HEK293T (cell line): ENCODE measurements at regions not wholly inside any gene's neighbourhood (a gene's known extent, or its start where the extent isn't known, plus 50 kb on each side); places are given as distances from the start of the nearest gene placed in this dataset.

Experiments used
- CTCF ChIA-PET: fragments of 350-600 bp; formaldehyde crosslinking; extraction: SDS; loops from one replicate; lab custom pipeline; 2021; ENCODE audit warnings: antibody characterized with exemption, inconsistent platforms; lab: Yijun Ruan, JAX
- POLR2A ChIA-PET: fragments of 350-600 bp; formaldehyde crosslinking; extraction: SDS; loops from one replicate; lab custom pipeline; 2020; ENCODE audit warnings: antibody characterized with exemption, inconsistent platforms; lab: Yijun Ruan, JAX
- DNase-seq: peaks from one replicate; pipeline ENCODE4 v3.0.0; 2012; ENCODE audit warnings: mixed read lengths; ENCODE audit errors: extremely low spot score
- ARNT ChIP-seq: fragments of 450-650 bp; IDR thresholded peaks from 2 replicates; pipeline ENCODE4 v1.6.1; 2017; ENCODE audit warnings: mild to moderate bottlenecking
- BHLHE40 ChIP-seq: fragments of 450-650 bp; IDR thresholded peaks from 2 replicates; pipeline ENCODE4 v1.6.1; 2016; ENCODE audit warnings: mild to moderate bottlenecking, moderate library complexity, borderline replicate concordance
- CTBP1 ChIP-seq: fragments of 450-650 bp; IDR thresholded peaks from 2 replicates; pipeline ENCODE4 v1.6.1; 2016; ENCODE audit warnings: borderline replicate concordance
- ELF4 ChIP-seq: fragments of 450-650 bp; IDR thresholded peaks from 2 replicates; pipeline ENCODE4 v1.6.1; 2017; ENCODE audit warnings: antibody characterized with exemption
- FOXA1 ChIP-seq: fragments of 450-650 bp; IDR thresholded peaks from 2 replicates; pipeline ENCODE4 v1.6.1; 2016; ENCODE audit warnings: mild to moderate bottlenecking
- FOXK2 ChIP-seq: fragments of 450-650 bp; IDR thresholded peaks from 2 replicates; pipeline ENCODE4 v1.6.1; 2016; ENCODE audit warnings: mild to moderate bottlenecking
- FOXM1 ChIP-seq: fragments of 450-650 bp; IDR thresholded peaks from 2 replicates; pipeline ENCODE4 v1.6.1; 2017; ENCODE audit warnings: mild to moderate bottlenecking, borderline replicate concordance
- HDGF ChIP-seq: fragments of 450-650 bp; IDR thresholded peaks from 2 replicates; pipeline ENCODE4 v1.6.1; 2017; ENCODE audit warnings: antibody characterized with exemption, borderline replicate concordance
- L3MBTL2 ChIP-seq: fragments of 450-650 bp; conservative IDR thresholded peaks from 2 replicates; pipeline ENCODE4 v1.6.1; 2016; ENCODE audit warnings: mild to moderate bottlenecking
- LEF1 ChIP-seq: fragments of 450-650 bp; IDR thresholded peaks from 2 replicates; pipeline ENCODE4 v1.6.1; 2017; ENCODE audit warnings: mild to moderate bottlenecking, borderline replicate concordance
- NFRKB ChIP-seq: fragments of 450-650 bp; IDR thresholded peaks from 2 replicates; pipeline ENCODE4 v1.6.1; 2016; ENCODE audit warnings: mild to moderate bottlenecking, moderate library complexity
- PKNOX1 ChIP-seq: fragments of 450-650 bp; IDR thresholded peaks from 2 replicates; pipeline ENCODE4 v1.6.1; 2016
- SP1 ChIP-seq: fragments of 450-650 bp; IDR thresholded peaks from 2 replicates; pipeline ENCODE4 v1.6.1; 2017
- SUZ12 ChIP-seq: fragments of 450-650 bp; IDR thresholded peaks from 2 replicates; pipeline ENCODE4 v1.6.1; 2016; ENCODE audit warnings: mild to moderate bottlenecking
- TARDBP ChIP-seq: fragments of 450-650 bp; IDR thresholded peaks from 2 replicates; pipeline ENCODE4 v1.6.1; 2016
- ZNF384 ChIP-seq: fragments of 450-650 bp; IDR thresholded peaks from 2 replicates; pipeline ENCODE4 v1.6.1; 2016

GRCh38 chr2:172177996-172178395 lies 75.3 kb upstream of the DLX2 start:
- no peak for DNase-seq
- TF ChIP-seq ELF4: no peak
- TF ChIP-seq SP1: no peak
- no peak for TF ChIP-seq SUZ12
- no peak for TF ChIP-seq NFRKB
- TF ChIP-seq ARNT: no peak
- no peak for TF ChIP-seq L3MBTL2
- no peak for TF ChIP-seq FOXK2
- TF ChIP-seq LEF1: no peak
- no peak for TF ChIP-seq ZNF384
- TF ChIP-seq TARDBP: no peak
- TF ChIP-seq HDGF: no peak
- POLR2A ChIA-PET: no interaction called here
- CTCF ChIA-PET: interaction anchor here (0.8 kb wide), 1 partner anchor 284 kb away, joined by 4 read pairs; no protein-coding TSS in a partner anchor

GRCh38 chr2:172179045-172179701 lies 76.5 kb upstream of the DLX2 start:
- no peak for DNase-seq

GRCh38 chr2:172181840-172182239 lies 79.1 kb upstream of the DLX2 start:
- CTCF ChIA-PET: interaction anchor here (0.9 kb wide), 1 partner anchor 9 kb away, joined by 4 read pairs; no protein-coding TSS in a partner anchor
- POLR2A ChIA-PET: no interaction called here
- TF ChIP-seq FOXA1 (no peak), CTBP1 (no peak), SP1 (no peak)
- peak; percentile 54 for DNase-seq

More at GRCh38 chr2:172179045-172179701, 76.5 kb upstream of the DLX2 start:
- ChIA-PET POLR2A (no interaction called here), CTCF (no interaction called here)
- TF ChIP-seq FOXA1 (no peak), CTBP1 (no peak), ELF4 (no peak), L3MBTL2 (no peak), PKNOX1 (no peak), FOXM1 (no peak), TARDBP (no peak), ZNF384 (no peak), ARNT (no peak), NFRKB (no peak), HDGF (no peak)

- TF ChIP-seq FOXA1: no peak
- no peak for TF ChIP-seq LEF1
- no peak for TF ChIP-seq SUZ12
- TF ChIP-seq FOXM1: no peak
- TF ChIP-seq ELF4: no peak
- TF ChIP-seq BHLHE40: no peak
- no peak for TF ChIP-seq ARNT
- TF ChIP-seq TARDBP: no peak
- TF ChIP-seq FOXK2: no peak
- no peak for TF ChIP-seq ZNF384
- TF ChIP-seq PKNOX1: no peak
- TF ChIP-seq CTBP1: no peak
- TF ChIP-seq L3MBTL2: no peak
- TF ChIP-seq SP1: no peak
- no peak for TF ChIP-seq HDGF
- TF ChIP-seq NFRKB: no peak
- ChIA-PET CTCF (no interaction called here), POLR2A (no interaction called here)
- DNase-seq: no peak
Observed at GRCh38 chr2:172182624-172183023, 79.9 kb upstream of the DLX2 start.

- POLR2A ChIA-PET: no interaction called here
- no peak for DNase-seq
Observed at GRCh38 chr2:172193331-172194089, 90.8 kb upstream of the DLX2 start.

GRCh38 chr2:172195836-172196376 lies 93.2 kb upstream of the DLX2 start:
- POLR2A ChIA-PET: no interaction called here

More at GRCh38 chr2:172193331-172194089, 90.8 kb upstream of the DLX2 start:
- CTCF ChIA-PET: no interaction called here
- no peak for TF ChIP-seq FOXK2
- no peak for TF ChIP-seq LEF1
- no peak for TF ChIP-seq BHLHE40
- no peak for TF ChIP-seq CTBP1
- TF ChIP-seq FOXM1: no peak

More at GRCh38 chr2:172195836-172196376, 93.2 kb upstream of the DLX2 start:
- DNase-seq: no peak
- no peak for TF ChIP-seq HDGF
- no peak for TF ChIP-seq ELF4
- TF ChIP-seq PKNOX1: no peak
- no peak for TF ChIP-seq CTBP1
- TF ChIP-seq L3MBTL2: no peak
- TF ChIP-seq SUZ12: no peak
- TF ChIP-seq ZNF384: no peak
- TF ChIP-seq FOXM1: no peak
- no peak for TF ChIP-seq FOXK2
- no peak for TF ChIP-seq BHLHE40
- TF ChIP-seq TARDBP: no peak
- TF ChIP-seq SP1: no peak
- no peak for TF ChIP-seq ARNT
- no peak for TF ChIP-seq NFRKB
- no peak for TF ChIP-seq LEF1
- no peak for TF ChIP-seq FOXA1
- CTCF ChIA-PET: no interaction called here
